Immature natural killer cell (primary cell): ENCODE measurements at regions not wholly inside any gene's neighbourhood (a gene's known extent, or its start where the extent isn't known, plus 50 kb on each side); places are given as distances from the start of the nearest gene placed in this dataset.

ENCODE experiments used
- DNase-seq, 3 donors: peaks; one replicate each; pipeline ENCODE4 v3.0.0; 2022; ENCODE audit warnings: mixed read lengths in 1 of 3
- H3K27ac Mint-ChIP-seq, 6 donors: one replicate each; pipeline ENCODE4 v1.8.0; 2020; ENCODE audit warnings: mixed read lengths in 6 of 6, mild to moderate bottlenecking in 5 of 6, inconsistent platforms in 4 of 6, moderate library complexity in 3 of 6
- H3K27me3 Mint-ChIP-seq, 3 donors: one replicate each; pipeline ENCODE4 v1.8.0; 2020 to 2021; ENCODE audit warnings: low read depth in 3 of 3, mild to moderate bottlenecking in 3 of 3, mixed read lengths in 3 of 3, moderate library complexity in 3 of 3, inconsistent platforms in 1 of 3
- H3K36me3 Mint-ChIP-seq, 3 donors: one replicate each; pipeline ENCODE4 v1.8.0; 2020; ENCODE audit warnings: mixed read lengths in 3 of 3, inconsistent platforms in 2 of 3, mild to moderate bottlenecking in 2 of 3
- H3K4me1 Mint-ChIP-seq, 2 donors: one replicate each; pipeline ENCODE4 v1.8.0; 2020; ENCODE audit warnings: inconsistent platforms in 2 of 2, mild to moderate bottlenecking in 2 of 2, mixed read lengths in 2 of 2, moderate library complexity in 1 of 2
- H3K4me3 Mint-ChIP-seq, 5 donors: one replicate each; pipeline ENCODE4 v1.8.0; 2020; ENCODE audit warnings: mild to moderate bottlenecking in 5 of 5, mixed read lengths in 5 of 5, inconsistent platforms in 3 of 5, moderate library complexity in 3 of 5
- H3K9me3 Mint-ChIP-seq, 6 donors: one replicate each; pipeline ENCODE4 v1.8.0; 2020; ENCODE audit warnings: mild to moderate bottlenecking in 6 of 6, mixed read lengths in 6 of 6, inconsistent platforms in 4 of 6, moderate library complexity in 3 of 6

DNA sequence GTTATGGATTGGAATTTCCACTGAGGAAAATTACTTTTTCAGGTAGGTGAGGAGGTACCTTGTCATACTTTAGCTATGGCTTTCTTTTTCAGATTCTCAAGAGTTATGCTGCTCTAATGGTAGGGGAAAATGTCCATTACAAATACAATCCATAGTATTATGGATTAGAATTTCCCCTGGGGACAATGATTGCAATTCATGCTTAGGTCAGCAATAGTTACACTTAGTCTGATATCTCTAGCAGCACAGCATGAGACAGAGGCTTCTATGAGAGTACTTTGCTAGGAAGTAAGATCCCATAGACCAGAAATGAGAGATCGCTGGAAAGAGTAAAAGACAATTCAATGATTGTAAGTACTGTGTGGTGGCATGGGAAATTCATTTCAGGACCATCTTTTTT lies 949.5 kb upstream of the CDH8 start:
- DNase-seq: no peak
- H3K9me3 Mint-ChIP-seq: peaks cover 15 to 38% (median 27%) of the 10 kb centered on the region in 6 donors
- H3K36me3 Mint-ChIP-seq: no peaks in the 10 kb centered on the region
- no peaks in the 10 kb centered on the region for H3K4me1 Mint-ChIP-seq
- no peak overlapping the region for H3K4me3 Mint-ChIP-seq
- no peak overlapping the region for H3K27ac Mint-ChIP-seq
- H3K27me3 Mint-ChIP-seq: peaks cover 0 to 4% (median 0%) of the 10 kb centered on the region in 3 donors

DNA sequence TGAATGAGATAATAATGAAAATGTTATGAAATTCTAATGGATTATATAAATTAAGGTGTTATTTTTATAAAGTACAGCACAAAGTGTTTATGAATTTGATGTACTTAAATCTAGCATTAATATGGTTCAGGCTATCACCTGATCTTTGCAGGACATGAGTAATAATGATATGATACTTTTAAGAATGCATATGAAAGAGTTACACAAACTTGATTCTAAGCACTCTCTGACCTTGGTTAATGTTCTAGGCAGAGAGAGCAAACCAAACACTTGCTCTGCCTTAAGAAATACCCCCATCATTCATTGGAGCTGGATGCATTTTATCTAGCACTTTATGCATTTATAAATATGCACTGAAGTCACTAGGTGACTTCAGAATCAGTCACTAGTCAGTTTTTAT lies 942.2 kb upstream of the CDH8 start:
- peaks cover 0 to 4% (median 0%) of the 10 kb centered on the region in 3 donors for H3K36me3 Mint-ChIP-seq
- H3K27ac Mint-ChIP-seq: no peak overlapping the region
- no peaks in the 10 kb centered on the region for H3K4me1 Mint-ChIP-seq
- H3K9me3 Mint-ChIP-seq: peaks cover 10 to 27% (median 18%) of the 10 kb centered on the region in 6 donors
- DNase-seq: no peak
- peaks cover 0 to 6% (median 0%) of the 10 kb centered on the region in 3 donors for H3K27me3 Mint-ChIP-seq
- H3K4me3 Mint-ChIP-seq: no peak overlapping the region

DNA sequence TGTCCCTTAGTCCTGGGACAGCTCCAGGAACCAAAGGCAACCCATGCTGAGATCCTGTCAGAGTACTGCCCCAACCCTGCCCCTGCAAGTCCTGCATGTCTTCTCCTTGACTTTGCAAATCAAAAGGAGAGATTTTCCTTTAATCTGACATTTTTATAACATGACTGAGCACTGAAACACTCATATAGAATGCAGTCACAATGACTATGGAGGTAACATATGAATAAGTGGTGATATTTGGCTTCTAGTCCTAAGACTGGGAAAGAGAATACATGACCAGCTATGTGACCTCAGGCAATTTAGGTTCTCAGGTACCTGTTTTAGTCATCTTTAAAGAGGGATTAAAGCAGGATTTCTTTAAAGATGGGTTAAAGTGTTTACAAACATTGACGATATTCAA lies 941.6 kb upstream of the CDH8 start:
- peaks cover 0 to 6% (median 0%) of the 10 kb centered on the region in 3 donors for H3K27me3 Mint-ChIP-seq
- H3K27ac Mint-ChIP-seq: no peak overlapping the region
- no peak overlapping the region for H3K4me3 Mint-ChIP-seq
- peaks cover 7 to 29% (median 18%) of the 10 kb centered on the region in 6 donors for H3K9me3 Mint-ChIP-seq
- no peak for DNase-seq
- H3K4me1 Mint-ChIP-seq: no peaks in the 10 kb centered on the region
- H3K36me3 Mint-ChIP-seq: peaks cover 0 to 4% (median 3%) of the 10 kb centered on the region in 3 donors

DNA sequence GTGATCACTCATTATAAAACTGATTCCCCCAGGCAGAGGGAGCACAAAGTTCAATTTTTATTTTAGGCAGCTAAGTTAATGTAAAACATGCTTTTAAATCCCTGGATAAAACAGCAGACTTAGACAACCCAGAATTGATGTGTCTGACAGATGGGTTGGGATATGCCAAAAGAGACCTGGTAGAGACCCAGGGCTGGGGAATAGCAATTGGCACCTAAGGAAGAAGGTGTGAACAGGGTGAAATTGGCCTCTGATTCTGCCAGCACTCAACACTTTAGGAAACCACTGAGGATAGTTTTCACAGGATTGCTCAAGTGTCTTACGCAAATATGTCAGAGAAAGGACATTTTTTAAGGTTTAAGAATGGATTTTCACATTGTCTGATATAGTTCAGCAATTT lies 938.2 kb upstream of the CDH8 start:
- peaks cover 0 to 4% (median 3%) of the 10 kb centered on the region in 3 donors for H3K36me3 Mint-ChIP-seq
- peaks cover 9 to 47% (median 24%) of the 10 kb centered on the region in 6 donors for H3K9me3 Mint-ChIP-seq
- H3K27me3 Mint-ChIP-seq: peaks cover 0 to 5% (median 0%) of the 10 kb centered on the region in 3 donors
- H3K27ac Mint-ChIP-seq: no peak overlapping the region
- no peaks in the 10 kb centered on the region for H3K4me1 Mint-ChIP-seq
- DNase-seq: no peak
- no peak overlapping the region for H3K4me3 Mint-ChIP-seq

DNA sequence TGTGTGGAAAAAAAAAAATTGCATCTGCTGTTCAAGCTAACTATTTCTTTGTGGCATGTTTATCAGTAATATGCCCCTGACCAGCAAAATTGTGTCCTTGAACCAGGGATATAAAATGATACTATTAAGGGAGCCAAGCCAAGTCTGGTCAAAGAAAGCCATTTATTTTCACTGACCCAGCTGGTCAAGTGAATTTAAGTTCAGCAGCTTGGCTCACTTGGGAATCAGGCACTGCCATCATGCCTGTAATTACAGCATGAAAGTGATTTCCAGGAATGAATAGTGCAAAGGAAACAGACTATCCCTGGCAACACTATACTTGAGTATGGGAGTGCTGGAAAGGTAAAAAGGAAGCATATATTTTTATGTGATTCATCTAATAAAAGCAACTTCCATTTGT lies 934.6 kb upstream of the CDH8 start:
- no peak overlapping the region for H3K4me3 Mint-ChIP-seq

DNA sequence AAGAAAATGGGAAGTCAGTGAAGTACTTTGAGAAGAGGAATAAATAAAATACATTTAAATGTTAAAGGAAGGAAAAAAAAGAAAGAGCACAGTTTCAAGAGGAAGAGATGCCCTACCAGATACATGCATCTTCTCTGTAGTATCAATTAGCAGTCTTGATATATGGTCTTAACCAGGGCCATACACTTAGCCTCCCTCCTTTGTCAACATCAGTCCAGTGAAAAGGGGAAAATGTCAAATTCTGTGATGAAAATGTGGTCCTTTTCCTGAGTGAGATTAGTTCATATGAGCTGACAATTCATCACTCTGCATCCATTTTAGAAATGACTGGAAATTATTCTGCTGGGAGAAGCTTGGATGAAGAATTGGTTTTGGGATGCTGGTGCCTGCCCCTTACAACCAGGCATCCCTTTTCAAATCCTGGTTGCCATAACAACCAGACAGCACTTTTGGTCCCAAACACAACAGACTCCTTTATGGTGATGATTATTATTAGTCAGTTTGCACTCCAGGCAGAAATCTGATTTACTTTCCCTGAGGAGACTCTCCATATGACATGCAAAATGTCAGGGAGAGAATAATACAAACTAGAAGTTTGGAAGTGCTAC lies 933.6 kb upstream of the CDH8 start:
- H3K27ac Mint-ChIP-seq: no peak overlapping the region
- no peaks in the 10 kb centered on the region for H3K4me1 Mint-ChIP-seq
- peaks cover 0 to 4% (median 3%) of the 10 kb centered on the region in 3 donors for H3K36me3 Mint-ChIP-seq
- H3K27me3 Mint-ChIP-seq: peaks cover 0 to 2% (median 0%) of the 10 kb centered on the region in 3 donors
- no peak overlapping the region for H3K4me3 Mint-ChIP-seq
- DNase-seq: no peak
- peaks cover 8 to 44% (median 21%) of the 10 kb centered on the region in 6 donors for H3K9me3 Mint-ChIP-seq

More for the DNA sequence above, 934.6 kb upstream of the CDH8 start:
- Mint-ChIP-seq H3K36me3 (peaks cover 0 to 4% (median 3%) of the 10 kb centered on the region in 3 donors), H3K27ac (no peak overlapping the region), H3K9me3 (peaks cover 8 to 50% (median 23%) of the 10 kb centered on the region in 6 donors), H3K27me3 (peaks cover 0 to 2% (median 0%) of the 10 kb centered on the region in 3 donors), H3K4me1 (no peaks in the 10 kb centered on the region)
- DNase-seq: no peak

DNA sequence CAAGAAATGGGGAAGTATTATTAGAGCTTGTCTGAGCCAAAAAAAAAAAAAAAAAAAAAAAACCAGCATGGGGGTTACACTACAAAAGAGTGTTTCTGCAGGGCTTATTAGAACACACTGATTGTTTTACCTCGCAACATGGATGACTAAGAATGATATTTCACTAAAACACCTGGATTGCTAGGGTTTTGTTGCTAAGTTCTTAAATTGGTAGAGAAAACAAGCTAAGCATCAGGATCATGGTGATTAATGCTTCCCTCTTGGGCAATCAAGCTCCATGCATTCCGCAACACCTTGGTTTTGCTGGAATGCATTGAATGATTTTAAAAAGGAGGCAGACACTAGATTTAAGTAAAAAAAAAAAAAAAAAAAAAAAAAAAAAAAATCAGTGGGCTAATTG lies 931.4 kb upstream of the CDH8 start:
- no peaks in the 10 kb centered on the region for H3K36me3 Mint-ChIP-seq
- no peak overlapping the region for H3K4me3 Mint-ChIP-seq
- DNase-seq: no peak
- no peaks in the 10 kb centered on the region for H3K4me1 Mint-ChIP-seq
- H3K27ac Mint-ChIP-seq: no peak overlapping the region
- H3K9me3 Mint-ChIP-seq: peaks cover 6 to 42% (median 17%) of the 10 kb centered on the region in 6 donors
- H3K27me3 Mint-ChIP-seq: peaks cover 0 to 2% (median 0%) of the 10 kb centered on the region in 3 donors

DNA sequence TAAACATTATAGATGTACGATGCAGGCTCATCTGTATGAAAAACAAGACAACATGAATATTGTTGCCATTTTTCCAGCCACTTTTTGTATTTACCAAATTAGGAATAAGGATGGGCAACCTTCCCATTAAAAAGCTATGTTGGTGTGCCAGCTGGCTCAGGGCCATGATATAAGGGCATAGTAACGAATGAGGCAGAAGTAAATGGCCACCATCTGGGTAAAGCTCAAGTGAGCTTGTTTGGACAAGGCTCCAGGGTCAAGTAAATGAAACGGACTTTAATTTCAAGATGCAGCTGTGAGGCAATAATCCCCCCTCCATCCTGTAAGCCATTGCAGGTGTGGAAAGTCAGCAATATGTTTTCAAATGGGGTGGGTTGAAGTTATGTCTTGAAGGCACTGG lies 930.9 kb upstream of the CDH8 start:
- Mint-ChIP-seq H3K4me1 (no peaks in the 10 kb centered on the region), H3K27ac (no peak overlapping the region), H3K4me3 (no peak overlapping the region), H3K36me3 (no peaks in the 10 kb centered on the region), H3K27me3 (peaks cover 0 to 2% (median 0%) of the 10 kb centered on the region in 3 donors), H3K9me3 (peaks cover 6 to 45% (median 16%) of the 10 kb centered on the region in 6 donors)
- no peak for DNase-seq

DNA sequence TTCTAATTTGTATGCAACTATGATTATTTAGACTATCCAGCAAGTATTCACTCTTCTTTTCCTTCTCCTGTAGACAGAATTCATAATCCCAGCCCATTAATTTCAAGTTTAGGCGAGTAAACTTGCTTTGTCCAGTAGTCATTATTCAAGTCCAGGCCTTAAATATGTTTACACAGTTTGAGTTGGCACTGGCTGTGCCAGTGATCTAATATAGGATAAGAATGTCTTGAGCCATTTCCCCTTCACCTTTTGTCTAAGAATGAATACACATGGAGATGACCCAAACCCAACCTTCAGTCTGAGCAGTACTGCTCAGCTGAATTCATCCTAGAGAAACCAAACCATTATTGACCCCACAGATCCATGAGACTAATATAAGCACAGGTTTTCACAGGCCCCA lies 930.4 kb upstream of the CDH8 start:
- DNase-seq: no peak
- Mint-ChIP-seq H3K4me3 (no peak overlapping the region), H3K27ac (no peak overlapping the region), H3K36me3 (no peaks in the 10 kb centered on the region), H3K4me1 (no peaks in the 10 kb centered on the region), H3K27me3 (peaks cover 0 to 2% (median 0%) of the 10 kb centered on the region in 3 donors), H3K9me3 (peaks cover 6 to 50% (median 16%) of the 10 kb centered on the region in 6 donors)

DNA sequence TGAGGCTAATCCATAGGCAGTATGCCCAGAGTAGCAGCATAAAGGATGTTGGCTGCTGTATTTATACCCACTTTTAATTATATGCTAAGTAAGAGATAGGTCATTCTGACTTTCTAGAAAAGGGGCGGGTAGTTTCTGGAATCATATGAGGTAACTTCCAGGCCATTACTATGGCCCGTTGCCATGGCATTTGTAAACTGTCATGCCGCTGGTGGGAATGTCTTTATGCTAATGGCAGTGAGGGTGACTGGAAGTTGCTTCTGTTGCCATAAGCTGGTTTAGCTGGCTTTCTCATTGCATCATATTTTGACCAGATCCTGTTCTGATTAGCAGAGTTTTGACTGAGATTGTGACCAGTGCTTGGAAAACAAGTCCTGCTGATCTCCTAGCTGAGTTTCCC lies 929.6 kb upstream of the CDH8 start:
- no peak overlapping the region for H3K4me3 Mint-ChIP-seq
- DNase-seq: no peak
- H3K27ac Mint-ChIP-seq: no peak overlapping the region
- no peaks in the 10 kb centered on the region for H3K36me3 Mint-ChIP-seq
- no peaks in the 10 kb centered on the region for H3K4me1 Mint-ChIP-seq
- H3K9me3 Mint-ChIP-seq: peaks cover 4 to 43% (median 17%) of the 10 kb centered on the region in 6 donors
- H3K27me3 Mint-ChIP-seq: peaks cover 0 to 2% (median 0%) of the 10 kb centered on the region in 3 donors

DNA sequence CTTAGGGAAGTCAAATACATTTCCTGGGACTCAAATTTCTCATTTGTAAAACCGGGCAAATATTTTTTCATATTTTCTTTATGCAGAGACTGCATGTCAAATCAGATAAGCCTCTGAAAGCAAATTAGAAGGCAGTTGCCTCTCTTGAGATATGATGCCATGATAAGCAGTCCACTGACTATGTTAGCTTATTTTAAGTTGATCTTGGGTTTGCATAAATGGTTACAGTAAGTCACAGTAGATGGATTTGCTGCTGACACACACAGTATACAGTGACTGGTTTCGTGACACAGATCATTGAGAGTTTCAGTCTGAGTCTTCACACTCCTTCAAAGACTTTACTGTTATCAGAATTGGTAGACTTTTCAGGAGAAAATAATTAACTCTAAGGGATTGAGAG lies 927.6 kb upstream of the CDH8 start:
- no peak overlapping the region for H3K27ac Mint-ChIP-seq
- no peak for DNase-seq
- H3K9me3 Mint-ChIP-seq: peaks cover 3 to 44% (median 18%) of the 10 kb centered on the region in 6 donors
- H3K4me1 Mint-ChIP-seq: no peaks in the 10 kb centered on the region
- no peaks in the 10 kb centered on the region for H3K27me3 Mint-ChIP-seq
- no peaks in the 10 kb centered on the region for H3K36me3 Mint-ChIP-seq
- H3K4me3 Mint-ChIP-seq: no peak overlapping the region

DNA sequence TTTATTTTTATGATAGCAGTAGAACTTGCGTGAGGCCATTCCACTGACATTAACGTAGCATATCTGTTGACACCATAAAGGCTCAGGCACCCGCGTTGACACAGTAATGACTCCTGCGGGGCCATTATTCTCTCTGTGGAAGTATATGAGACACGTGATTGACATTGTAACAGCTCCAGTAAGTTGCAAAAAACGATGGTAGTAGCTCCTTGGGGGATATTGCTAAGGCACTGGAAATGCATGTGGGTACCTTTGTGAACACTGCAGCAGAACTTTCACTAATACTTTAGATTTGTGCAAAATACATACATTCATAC lies 918.8 kb upstream of the CDH8 start:
- no peaks in the 10 kb centered on the region for H3K36me3 Mint-ChIP-seq
- peaks cover 0 to 2% (median 0%) of the 10 kb centered on the region in 3 donors for H3K27me3 Mint-ChIP-seq
- H3K27ac Mint-ChIP-seq: no peak overlapping the region
- no peak for DNase-seq
- peaks cover 9 to 59% (median 30%) of the 10 kb centered on the region in 6 donors for H3K9me3 Mint-ChIP-seq
- no peaks in the 10 kb centered on the region for H3K4me1 Mint-ChIP-seq
- H3K4me3 Mint-ChIP-seq: no peak overlapping the region

DNA sequence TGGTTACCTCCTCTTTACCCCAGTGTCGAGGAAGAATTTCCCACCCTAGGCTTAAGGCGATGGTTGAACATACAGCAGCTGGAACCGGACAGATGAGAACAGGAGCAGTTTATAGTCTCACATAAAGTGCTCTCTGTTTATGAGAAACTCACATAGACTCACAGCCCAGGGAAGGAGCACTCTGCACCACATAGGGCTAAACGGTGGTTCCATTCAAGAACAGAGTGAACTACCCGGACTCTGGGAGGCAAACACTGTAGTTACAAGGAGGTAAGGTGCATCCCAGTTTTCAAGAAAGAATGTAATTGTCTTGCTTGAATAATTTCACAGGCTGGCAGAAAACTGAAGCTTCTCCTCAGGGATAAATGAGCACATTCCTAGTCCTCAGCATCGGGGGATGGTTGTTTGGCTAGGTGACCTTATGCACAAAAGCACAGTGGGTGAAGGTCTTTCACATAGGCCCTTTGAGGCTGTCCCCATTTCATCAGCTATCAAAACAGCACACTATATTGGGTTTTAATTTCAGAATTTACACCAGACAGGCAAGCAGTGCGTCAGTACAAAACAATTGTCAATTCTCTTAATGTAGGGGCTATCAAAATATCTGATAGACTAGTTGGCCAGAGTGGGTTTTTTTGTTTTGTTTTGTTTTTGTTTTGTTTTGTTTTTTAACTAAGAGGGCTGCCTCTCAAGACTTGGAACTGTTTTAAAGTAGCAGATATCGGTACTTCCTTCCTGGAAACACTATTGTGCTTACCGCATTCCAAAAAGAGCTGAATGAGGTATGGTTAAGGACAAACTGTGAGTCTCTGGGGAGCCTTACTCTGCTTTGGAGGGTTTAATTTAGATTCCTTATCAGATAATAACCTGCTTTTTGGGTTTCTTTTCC lies 918.1 kb upstream of the CDH8 start:
- no peak overlapping the region for H3K27ac Mint-ChIP-seq
- H3K4me3 Mint-ChIP-seq: no peak overlapping the region
- H3K9me3 Mint-ChIP-seq: peaks cover 9 to 53% (median 26%) of the 10 kb centered on the region in 6 donors
- no peaks in the 10 kb centered on the region for H3K36me3 Mint-ChIP-seq
- peaks cover 0 to 2% (median 0%) of the 10 kb centered on the region in 3 donors for H3K27me3 Mint-ChIP-seq
- DNase-seq: no peak
- no peaks in the 10 kb centered on the region for H3K4me1 Mint-ChIP-seq

DNA sequence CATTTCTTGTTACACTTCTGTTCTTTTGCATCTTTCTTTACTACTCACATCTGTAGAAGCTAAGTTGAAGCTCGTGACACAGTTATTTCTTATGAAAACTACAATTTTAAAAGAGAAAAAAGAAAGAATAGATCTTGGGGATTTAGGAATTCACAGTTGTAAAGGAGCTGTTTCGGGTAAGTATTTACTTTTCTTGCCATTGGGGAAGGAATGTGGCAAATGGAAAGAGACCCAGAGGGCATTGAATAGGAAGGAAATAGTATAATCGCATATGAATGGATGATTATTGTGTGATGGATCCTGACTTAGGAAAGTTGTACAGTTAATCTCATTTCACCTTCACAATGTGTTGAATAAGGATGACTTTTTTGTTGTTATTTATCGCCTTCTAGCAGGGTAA lies 914.1 kb upstream of the CDH8 start:
- no peak for DNase-seq
- no peaks in the 10 kb centered on the region for H3K36me3 Mint-ChIP-seq
- no peak overlapping the region for H3K27ac Mint-ChIP-seq
- H3K27me3 Mint-ChIP-seq: peaks cover 0 to under 1% (median 0%) of the 10 kb centered on the region in 3 donors
- no peaks in the 10 kb centered on the region for H3K4me1 Mint-ChIP-seq
- H3K9me3 Mint-ChIP-seq: peaks cover 10 to 56% (median 33%) of the 10 kb centered on the region in 6 donors
- H3K4me3 Mint-ChIP-seq: no peak overlapping the region
